ENCODE measurements at regions not wholly inside any gene's neighbourhood (a gene's known extent, or its start where the extent isn't known, plus 50 kb on each side); places are given as distances from the start of the nearest gene placed in this dataset.
"Not testable (repeated sequence)": the region's sequence is repeated elsewhere in the genome, so short reads cannot be mapped to it uniquely, and the experiment has no call there.

DNA sequence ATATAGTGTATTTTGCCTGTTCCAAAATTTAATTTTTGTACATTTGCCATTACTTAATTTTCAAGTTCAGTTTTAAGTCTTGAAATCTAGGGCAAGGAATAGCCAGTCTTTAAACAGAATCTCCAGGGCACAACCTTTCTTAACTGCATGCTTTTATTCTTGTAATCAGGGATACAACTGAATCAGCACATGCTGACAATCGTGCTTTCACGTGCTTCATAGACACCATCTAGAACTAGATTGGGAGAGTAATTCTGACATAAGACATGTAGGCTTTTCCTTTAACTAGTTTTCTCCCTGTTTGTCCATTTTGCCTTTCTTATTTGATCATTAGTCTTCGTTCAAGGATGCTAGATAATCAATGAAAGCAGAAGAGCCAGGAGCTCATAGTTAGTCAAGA lies 650.4 kb upstream of the CADM2 start:
- TF ChIP-seq, protein P1, sequence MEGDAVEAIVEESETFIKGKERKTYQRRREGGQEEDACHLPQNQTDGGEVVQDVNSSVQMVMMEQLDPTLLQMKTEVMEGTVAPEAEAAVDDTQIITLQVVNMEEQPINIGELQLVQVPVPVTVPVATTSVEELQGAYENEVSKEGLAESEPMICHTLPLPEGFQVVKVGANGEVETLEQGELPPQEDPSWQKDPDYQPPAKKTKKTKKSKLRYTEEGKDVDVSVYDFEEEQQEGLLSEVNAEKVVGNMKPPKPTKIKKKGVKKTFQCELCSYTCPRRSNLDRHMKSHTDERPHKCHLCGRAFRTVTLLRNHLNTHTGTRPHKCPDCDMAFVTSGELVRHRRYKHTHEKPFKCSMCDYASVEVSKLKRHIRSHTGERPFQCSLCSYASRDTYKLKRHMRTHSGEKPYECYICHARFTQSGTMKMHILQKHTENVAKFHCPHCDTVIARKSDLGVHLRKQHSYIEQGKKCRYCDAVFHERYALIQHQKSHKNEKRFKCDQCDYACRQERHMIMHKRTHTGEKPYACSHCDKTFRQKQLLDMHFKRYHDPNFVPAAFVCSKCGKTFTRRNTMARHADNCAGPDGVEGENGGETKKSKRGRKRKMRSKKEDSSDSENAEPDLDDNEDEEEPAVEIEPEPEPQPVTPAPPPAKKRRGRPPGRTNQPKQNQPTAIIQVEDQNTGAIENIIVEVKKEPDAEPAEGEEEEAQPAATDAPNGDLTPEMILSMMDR (IDR thresholded peaks at IDR 0.05) = no peak
- Mint-ChIP-seq H3K27me3 (ENCODE audit: unreplicated experiment) (no peaks in the 10 kb centered on the region), H3K36me3 (ENCODE audit: unreplicated experiment) (no peaks in the 10 kb centered on the region), H3K27ac (ENCODE audit: unreplicated experiment) (no peak overlapping the region), H3K9me3 (ENCODE audit: unreplicated experiment) (no peaks in the 10 kb centered on the region), H3K4me1 (ENCODE audit: unreplicated experiment) (no peaks in the 10 kb centered on the region), H3K4me3 (ENCODE audit: unreplicated experiment) (no peak overlapping the region)
- DNase-seq (ENCODE audit: extremely low spot score, unreplicated experiment) = no peak

DNA sequence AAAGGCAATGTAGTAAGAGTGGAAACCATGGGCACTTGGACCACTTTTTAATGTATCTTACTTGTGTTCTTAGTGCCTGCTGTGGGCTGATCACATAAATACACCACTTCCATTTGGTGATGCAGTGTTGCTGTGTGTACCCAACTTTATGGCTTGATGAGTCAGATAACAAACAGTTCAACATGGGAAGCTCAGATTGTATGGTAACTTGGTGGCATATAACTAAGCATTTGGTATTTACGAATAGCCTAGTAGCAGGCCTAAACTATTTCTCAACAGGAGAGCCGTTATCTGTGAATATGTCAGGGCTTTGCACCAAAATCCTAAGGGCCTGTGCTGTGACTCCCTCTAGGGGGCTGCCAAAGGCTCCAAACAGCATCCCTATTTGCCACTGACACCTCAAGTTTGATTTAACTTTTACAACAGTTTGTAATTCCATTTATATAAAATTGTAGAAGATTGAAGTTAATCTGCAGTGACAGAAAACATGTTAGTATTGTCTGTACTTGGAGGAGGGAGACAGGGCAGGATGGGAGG lies 640.4 kb upstream of the CADM2 start:
- peaks cover 3% of the 10 kb centered on the region for H3K27me3 Mint-ChIP-seq (ENCODE audit: unreplicated experiment)
- H3K4me1 Mint-ChIP-seq (ENCODE audit: unreplicated experiment) = no peaks in the 10 kb centered on the region
- H3K36me3 Mint-ChIP-seq (ENCODE audit: unreplicated experiment) = no peaks in the 10 kb centered on the region
- TF ChIP-seq, protein P1 (IDR thresholded peaks at IDR 0.05) = no peak
- no peak overlapping the region for H3K4me3 Mint-ChIP-seq (ENCODE audit: unreplicated experiment)
- H3K27ac Mint-ChIP-seq (ENCODE audit: unreplicated experiment) = no peak overlapping the region
- DNase-seq (ENCODE audit: extremely low spot score, unreplicated experiment) = no peak
- no peaks in the 10 kb centered on the region for H3K9me3 Mint-ChIP-seq (ENCODE audit: unreplicated experiment)

DNA sequence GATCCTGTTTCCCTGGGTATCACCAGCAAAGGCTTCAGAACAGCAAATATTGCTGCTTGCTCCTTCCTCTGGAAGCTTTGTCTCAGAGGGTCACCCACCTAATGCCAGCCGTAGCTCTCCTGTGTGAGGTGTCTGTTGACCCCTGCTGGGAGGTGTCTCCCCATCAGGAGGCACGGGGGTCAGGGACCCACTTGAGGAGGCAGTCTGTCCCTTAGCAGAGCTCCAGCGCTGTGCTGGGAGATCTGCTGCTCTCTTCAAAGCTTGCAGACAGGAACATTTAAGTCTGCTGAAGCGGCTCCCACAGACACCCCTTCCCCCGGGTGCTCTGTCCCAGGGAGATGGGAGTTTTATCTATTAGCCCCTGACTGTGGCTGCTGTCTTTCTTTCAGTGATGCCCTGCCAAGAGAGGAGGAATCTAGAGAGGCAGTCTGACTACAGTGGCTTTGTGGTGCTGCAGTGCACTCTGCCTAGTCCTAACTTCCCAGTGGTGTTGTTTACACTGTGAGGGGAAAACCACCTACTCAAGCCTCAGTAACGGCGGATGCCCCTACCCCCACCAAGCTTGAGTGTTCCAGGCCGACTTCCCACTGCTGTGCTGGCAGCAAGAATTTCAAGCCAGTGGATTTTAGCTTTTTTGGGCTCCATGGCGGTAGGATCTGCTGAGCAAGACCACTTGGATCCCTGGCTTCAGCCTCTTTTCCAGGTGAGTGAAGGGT lies 593.1 kb upstream of the CADM2 start:
- not testable (repeated sequence) for H3K4me3 Mint-ChIP-seq (ENCODE audit: unreplicated experiment); DNase-seq (ENCODE audit: extremely low spot score, unreplicated experiment); H3K27me3 Mint-ChIP-seq (ENCODE audit: unreplicated experiment); H3K27ac Mint-ChIP-seq (ENCODE audit: unreplicated experiment); H3K4me1 Mint-ChIP-seq (ENCODE audit: unreplicated experiment); H3K36me3 Mint-ChIP-seq (ENCODE audit: unreplicated experiment)
- peaks cover 35% of the 10 kb centered on the region for H3K9me3 Mint-ChIP-seq (ENCODE audit: unreplicated experiment)
